Activated CD8-positive, alpha-beta memory T cell treated with anti-CD3 and anti-CD28 coated beads, Interleukin-2, amount 50 U/mL, for 24 hours (primary cell): ENCODE measurements at regions not wholly inside any gene's neighbourhood (a gene's known extent, or its start where the extent isn't known, plus 50 kb on each side); places are given as distances from the start of the nearest gene placed in this dataset.
"Not testable (repeated sequence)": the region's sequence is repeated elsewhere in the genome, so short reads cannot be mapped to it uniquely, and the experiment has no call there.

Experiments
- DNase-seq: peaks from one replicate; pipeline ENCODE4 v3.0.0-alpha.2; 2020; ENCODE audit errors: extremely low read depth

DNA sequence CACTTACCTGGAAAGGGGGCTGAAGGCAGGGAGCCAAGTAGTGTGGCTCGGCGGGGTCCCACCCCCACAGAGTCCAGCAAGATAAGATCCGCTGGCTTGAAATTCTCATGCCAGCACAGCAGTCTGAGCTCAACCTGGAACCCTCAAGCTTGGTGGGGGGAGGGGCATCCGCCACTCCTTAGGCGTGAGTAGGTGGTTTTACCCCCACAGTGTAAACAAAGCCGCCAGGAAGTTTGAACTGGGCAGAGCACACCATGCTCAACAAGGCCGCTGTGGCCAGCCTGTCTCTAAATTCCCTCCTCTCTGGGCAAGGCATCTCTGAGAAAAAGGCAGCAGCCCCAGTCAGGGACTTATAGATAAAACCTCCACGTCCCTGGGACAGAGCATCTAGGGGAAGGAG lies 156.3 kb downstream of the KBTBD8 start:
- DNase-seq = no peak

DNA sequence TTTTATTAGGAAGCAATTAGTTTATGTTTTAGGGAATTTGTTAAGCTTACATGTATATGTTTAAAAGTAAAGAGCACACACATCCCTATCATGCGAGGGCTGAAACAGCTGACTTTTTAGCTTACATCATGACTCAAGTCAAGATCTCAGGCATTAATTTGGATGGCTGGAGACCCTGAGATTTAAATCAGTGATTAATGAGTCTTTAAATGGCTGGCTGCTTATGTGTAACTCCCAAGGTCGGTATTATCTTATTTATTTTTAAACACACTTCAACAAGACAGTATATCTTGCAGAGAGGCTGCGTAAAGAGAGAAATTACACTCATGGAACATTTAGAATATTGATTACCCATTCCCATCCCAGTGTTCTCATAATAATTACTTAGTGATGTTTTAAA lies 169.4 kb downstream of the KBTBD8 start:
- DNase-seq = no peak

DNA sequence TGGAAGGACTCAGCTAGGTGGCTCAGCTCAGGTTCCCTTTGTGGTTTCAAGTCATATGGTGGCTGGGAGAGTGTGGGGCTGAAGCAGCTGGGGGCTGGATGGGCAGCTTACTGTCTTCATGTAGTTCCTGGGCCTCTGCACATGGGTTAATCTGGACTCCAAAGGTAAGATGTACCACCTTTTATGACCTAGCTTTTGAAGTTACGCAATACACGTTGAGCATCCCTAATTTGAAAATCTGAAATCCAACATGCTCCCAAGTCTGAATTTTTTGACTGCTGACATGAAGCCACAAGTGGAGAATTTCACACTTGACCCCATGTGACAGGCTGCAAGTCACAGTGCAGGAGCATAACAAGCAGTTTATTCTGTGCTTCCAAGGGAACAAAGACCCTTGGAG lies 173.7 kb downstream of the KBTBD8 start:
- DNase-seq = no peak

DNA sequence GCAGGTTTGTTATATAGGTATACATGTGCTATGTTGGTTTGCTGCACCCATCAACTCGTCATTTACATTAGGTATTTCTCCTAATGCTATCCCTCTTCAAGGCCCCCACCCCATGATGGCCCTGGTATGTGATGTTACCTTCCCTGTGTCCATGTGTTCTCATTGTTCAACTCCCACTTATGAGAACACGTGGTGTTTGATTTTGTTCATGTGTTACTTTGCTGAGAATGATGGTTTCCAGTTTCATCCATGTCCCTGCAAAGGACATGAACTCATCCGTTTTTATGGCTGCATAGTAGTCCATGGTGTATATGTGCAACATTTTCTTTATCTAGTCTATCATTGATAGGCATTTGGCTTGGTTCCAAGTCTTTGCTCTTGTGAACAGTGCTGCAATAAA lies 175.0 kb downstream of the KBTBD8 start:
- not testable (repeated sequence) for DNase-seq

DNA sequence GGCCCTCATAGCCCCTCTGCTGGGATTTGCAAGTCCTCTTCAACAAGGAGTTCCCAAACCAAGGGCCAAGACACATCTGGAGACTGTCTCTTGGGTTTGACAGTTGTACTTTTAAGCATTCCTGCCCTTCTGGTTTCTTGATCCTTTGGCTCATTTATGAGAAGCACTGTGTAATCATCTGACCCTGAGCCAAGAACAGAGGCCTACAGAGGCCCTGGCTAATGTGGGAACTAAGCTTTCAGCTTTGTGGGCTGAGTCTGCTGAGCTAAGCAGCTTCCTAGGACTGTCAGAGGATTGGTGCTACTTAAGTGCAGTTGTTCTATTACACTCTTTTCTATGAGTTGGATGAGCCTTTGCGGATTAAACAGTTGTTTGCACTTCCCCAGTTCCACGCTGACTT lies 178.3 kb downstream of the KBTBD8 start:
- DNase-seq = no peak

DNA sequence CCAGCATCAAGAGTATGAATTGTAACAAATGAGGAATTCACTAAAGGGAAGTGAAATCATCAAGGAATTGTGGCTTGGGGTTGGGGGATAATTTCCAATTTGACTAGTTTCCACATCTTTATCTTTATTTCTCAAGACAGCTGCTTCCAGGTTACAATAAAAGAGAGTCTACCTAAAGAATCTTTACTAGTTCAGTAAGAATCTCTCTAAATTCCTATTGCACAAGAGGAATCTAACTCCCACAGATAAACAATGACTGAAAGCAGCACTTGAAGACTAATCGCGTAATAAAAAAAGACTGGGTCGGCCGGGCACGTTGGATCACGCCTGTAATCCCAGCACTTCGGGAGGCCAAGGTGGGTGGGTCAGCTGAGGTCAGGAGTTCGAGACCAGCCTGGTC lies 194.4 kb downstream of the KBTBD8 start:
- DNase-seq = no peak

DNA sequence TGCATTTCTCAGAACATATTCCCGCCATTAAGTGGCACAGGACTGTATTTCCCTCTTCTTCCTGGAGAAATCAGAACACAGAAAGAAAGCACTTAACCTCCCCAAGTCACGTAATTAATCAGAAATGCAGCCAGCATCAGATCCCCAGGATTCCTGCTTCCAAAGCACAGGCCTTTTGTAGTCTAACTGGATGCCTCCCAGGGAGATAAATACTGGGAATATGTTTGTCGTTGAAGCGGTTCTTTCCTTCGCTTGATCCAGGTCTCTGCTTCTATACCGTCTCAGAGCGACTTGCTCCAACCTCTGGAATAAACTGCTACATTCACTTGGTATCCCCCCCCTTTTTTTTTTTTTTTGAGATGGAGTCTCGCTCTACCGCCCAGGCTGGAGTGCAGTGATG lies 198.6 kb downstream of the KBTBD8 start:
- DNase-seq = no peak

DNA sequence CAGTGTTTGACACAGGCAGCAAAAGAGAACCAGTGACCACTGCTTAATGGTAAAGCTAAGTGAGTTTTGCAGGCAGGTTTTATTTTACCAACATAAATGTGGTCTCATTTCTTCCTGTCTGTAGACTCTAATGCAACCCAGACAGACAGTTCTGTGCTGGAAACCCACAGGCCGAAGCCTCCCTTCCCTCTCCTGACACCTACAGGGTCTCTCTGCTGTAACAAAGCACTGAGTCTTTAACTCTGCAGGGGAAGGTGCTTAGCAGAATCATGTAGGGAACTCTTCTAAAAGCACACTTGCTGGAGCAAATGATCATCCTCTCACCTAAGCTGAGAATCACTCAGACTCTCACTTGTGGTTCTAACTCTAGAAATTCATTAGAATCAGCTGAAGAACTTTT lies 200.3 kb downstream of the KBTBD8 start:
- no peak for DNase-seq

DNA sequence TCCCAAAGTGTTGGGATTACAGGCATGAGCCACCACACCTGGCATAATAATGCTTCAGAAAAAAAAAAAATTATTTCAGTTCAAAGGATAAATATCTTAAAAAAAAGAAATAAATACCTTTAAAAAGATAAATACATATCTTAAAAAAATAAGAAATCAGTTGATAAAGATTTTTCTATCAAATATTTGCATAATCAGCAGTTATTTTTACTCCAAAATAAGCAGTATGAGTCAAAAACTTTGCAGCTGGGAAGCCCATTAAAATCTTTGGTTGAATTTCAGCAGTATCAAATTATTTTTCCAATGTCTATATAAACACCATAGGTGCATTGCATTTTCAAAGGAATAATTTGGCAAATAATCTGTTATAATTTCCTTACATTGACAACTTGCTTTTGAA lies 202.5 kb downstream of the KBTBD8 start:
- no peak for DNase-seq

DNA sequence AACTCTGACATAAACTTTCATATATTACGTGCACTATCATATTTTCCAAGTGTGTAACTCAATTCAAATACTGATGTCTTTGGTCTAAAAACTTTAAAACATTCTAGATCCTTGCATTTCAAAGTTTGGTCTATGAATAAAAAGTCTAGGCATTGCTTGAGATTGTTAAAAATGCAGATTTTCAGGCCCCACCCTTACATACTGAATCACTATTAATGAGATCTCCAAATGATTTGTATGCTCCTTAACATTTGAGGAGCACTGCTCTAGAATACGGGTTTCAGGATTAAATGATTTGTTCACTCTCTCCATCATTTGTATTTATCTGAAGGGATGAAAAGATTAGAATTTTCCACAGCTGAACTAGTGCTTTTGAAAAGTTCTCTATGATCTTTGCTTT lies 202.9 kb downstream of the KBTBD8 start:
- no peak for DNase-seq

DNA sequence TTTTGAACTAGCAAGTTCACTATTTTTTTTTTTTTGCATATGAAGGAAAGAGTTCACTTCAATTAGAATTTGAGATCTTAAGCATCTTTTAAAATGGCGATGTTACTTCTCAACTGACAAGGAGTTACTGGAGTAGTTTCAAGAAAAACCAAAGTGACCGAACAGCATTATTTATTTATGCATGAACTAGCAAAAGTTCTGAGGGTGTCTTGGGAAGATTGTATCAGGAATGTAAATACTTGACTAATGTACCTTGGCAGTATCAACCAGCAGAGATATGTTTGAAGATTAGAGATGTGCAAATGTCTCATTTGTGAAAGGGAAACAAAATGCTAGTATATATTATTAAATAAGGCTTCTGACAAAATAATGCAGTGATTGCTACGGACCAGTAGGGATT lies 203.9 kb downstream of the KBTBD8 start:
- no peak for DNase-seq

DNA sequence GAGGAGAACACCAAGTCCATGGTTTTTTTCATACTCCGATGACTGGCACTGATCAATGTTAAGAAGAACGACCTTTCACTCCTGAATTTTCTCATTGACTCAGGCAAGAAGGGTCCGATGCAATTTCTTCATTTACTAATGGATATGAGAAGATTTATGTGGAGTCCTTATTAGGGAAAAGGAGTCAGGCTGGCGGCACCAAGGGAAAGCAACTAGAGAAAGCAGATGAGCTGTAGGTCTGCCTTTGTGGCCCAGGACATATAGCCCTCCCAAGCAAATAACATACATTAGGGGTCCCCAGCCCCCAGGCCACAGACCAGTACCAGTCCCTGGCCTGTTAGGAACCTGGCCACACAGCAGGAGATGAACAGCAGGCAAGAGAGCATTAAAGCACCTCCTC lies 206.8 kb downstream of the KBTBD8 start:
- no peak for DNase-seq

DNA sequence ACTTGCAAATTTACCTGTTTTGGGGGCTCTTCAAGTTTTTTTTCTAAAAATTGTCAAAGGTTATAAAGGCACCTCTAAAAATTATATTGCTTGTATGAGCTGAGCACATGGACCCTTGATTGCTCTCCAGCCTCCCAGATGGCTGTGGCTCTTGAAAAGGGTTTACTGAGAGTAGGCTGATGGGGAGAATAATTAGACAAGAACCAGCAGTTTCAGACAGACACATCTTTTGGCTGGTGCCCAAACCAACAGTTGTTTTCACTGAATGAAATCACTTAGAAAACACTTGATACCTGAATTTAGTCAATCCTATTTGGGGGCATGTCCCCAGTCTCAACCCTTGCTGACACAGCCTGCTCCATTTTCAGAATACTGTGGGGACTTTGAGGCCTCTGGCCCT lies 217.6 kb downstream of the KBTBD8 start:
- no peak for DNase-seq

DNA sequence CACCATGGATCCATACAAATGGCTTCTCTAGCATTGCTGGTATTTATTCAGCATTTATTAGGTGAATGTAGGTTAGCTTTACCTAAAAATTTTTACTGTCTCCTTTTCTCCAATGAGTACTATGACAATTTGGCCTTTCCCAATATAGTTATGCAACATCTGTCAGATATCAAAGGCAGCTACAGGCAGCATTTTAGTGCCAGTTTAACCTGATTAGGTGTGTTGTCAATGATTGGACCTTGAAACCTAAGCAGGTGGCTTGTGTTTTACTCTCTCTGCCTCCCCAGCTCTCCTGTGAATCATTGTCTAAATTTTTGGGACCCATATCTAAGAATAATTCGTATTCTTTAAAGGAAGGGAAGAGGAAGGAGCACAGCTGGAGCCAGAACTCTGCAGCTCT lies 228.9 kb downstream of the KBTBD8 start:
- DNase-seq = no peak

DNA sequence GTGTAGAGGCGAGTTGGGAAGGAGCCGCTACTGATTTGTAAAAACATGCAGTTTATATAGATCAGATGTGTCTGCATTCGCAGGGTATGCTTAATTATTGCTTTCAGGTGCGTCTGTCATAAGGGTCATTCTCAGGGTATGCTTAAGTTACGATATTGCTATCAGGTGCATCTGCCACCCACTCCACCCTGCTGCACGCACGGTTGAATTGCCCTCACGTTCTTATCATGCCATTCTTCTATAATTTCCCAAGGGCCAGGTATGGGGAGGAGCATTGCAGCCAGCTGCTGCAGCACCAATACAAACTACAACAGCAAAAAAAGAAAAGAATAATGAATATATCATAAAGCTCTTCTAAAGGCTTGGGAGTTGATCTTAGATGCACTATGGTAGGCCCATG lies 230.0 kb downstream of the KBTBD8 start:
- no peak for DNase-seq

DNA sequence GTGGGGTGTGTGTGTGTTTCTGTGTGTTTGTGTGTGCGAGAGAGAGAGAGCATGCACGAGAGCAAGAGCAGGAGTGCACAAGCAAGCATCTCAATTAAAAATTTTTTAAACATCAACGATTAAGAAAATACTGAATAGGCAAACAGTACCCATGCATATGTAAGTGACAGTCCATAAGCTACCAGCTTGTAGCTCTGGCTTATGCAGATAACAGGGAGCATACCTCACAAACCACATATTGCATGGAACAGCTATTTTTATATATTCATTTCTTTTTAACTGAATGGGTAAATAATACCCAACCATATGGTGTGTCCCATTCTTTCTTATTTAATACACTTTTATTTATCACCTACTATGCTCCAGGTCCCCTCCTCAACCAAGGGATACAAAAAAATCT lies 234.5 kb downstream of the KBTBD8 start:
- no peak for DNase-seq

DNA sequence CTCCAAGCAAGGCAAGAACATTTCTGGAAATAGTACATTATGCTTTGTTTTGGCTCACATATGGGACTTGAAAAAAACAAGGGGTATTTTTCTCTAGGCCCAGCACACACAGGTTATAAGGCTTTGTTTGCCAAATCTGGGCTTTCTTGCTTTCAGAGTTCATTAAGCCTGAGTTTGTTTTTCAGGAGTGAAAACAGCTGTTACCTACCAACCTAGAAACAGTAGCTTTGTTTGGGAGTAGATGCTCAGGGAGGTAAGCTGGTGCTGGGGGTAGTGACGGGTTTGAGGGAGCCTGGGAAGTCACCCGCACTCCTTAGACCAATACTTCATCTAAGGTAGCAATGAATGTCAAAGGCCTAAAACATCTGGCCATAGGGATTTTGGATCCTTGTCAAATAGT lies 241.2 kb downstream of the KBTBD8 start:
- no peak for DNase-seq

DNA sequence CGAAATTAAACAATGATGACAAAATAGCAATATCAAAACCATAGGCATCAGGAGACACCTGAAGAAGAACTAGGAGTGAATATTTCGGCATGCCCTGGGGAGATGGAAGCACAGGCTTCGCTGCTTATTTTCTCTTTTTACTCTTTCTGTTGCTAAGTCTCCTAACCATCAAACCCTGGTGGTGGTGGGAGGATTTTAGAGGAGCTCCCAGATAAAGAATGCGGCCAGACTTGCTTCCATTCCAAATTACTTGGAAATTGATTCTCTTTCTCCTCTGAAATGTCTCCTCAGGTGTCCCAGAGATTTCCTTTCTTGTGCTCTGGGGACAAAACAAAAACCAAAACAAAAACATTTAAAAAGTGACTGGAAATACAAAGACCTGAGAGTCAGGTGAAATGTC lies 243.0 kb downstream of the KBTBD8 start:
- DNase-seq = no peak

DNA sequence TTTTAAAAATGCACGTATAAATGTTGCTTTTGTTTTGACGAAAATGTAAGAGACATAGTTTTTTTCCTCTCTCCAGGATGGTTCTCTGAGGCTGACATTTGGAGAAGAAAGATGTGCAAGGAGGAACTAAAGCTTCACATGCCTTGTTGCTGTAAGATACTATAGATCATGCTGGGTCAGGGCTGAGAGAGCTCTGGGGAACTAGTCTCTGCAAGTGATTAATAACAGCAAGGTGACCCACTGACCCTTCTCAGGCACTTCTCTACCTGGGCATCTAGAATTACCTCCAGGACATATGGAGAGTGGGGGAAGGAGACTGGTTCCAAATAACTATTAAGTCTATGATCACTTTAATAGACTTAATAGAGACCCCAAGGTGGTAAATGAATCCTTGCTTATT lies 246.0 kb downstream of the KBTBD8 start:
- DNase-seq = no peak

DNA sequence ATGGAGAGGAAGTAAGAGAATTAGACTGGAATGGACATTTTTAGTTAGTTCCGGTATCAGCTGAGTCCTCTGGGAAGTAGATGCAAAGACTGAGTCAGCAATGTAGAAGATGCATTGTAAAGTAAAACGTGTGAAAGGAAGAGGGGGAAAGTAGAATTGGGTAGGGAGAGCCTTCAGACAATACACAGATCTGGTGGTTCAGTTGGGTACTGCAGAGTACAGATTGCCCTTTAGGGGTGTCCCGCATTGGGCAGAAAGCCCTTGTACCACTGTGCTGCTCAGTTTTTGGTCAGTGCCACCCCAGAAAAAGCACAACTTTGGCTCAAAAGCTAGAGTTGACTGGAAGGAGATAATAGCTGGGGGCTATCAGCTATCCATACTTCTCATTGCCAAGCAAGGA lies 247.4 kb downstream of the KBTBD8 start:
- DNase-seq = no peak

DNA sequence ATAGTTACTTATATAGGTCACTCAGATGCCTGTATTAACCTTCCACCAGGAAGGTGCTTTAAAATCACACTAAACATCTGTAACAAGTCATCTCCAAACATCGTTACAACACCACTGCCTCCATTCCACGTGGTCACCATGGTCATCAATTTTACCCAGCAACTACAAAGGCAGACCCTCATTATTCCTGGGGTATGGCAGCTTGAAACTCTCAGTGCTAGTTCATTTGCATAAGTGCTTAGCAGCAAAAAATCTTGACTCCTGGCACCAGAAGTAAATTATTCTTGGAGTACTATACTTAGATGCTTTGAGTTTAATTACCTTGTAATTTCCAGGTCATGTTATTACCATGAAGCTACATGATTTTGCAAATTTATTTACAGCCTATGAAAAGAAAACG lies 250.6 kb downstream of the KBTBD8 start:
- no peak for DNase-seq

DNA sequence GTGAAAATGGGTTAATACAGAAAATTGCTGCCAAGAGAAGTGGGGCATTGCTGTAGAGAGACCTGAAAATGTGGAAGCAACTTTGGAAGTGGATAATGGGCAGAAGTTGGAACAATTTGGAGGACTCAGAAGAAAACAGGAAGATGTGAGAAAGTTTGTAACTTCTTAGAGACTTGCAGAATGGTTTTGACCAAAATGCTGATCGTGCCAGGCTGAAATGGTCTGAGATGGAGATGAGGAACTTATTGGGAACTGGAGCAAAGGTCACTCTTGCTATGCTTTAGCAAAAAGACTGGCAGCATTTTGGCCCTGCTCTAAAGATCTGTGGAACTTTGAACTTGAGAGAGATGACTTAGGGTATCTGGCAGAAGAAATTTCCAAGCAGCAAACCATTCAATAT lies 254.8 kb downstream of the KBTBD8 start:
- not testable (repeated sequence) for DNase-seq

DNA sequence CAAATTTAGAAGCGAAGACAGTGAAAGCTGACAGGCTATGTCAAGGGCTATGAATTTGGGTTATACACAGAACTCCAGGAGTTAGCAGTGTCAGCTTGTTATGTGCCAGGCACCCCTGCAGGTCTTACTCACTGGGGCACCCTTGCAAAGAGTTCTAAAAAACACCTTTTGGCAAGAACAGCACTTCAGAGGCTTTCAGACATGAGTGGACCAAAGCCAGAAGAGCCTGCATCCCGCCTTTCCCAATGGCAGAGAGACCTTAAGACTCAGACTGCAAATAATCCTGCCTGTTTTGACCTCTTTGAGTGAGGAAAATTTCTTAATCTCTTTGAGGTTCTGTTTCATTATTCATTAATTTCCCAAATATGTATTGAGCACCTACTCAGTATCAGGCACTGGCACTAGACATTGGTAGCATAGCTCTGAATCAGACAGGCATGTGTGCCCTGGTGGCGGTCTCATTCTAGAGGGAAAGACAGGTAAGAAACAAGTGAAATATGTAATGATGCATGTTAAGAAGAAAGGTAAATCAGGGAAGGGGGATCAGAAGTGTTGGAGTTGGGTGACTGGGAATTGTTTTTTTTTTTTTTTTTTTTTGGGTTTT lies 280.0 kb downstream of the KBTBD8 start:
- DNase-seq = no peak

DNA sequence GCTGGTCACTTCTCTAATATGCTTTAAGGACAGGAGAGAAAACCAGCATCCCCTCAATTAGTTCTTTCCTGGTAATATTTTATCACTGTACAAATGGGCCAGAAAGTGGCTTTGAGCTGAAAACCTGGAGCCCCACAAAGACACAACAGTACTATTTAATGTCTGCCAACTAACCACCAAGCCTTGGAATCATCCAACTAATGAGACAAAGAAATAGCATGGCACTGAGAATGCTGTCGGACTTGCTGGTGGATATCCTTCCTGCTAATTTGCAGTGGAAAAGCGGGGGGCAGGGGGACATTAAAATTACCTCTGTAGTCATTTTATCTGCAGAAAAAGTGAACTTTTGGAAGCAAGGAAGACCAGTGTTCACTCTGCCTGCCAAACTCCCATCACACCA lies 288.5 kb downstream of the KBTBD8 start:
- DNase-seq = no peak
